Right renal pelvis (tissue), 4 donors: ENCODE measurements at regions not wholly inside any gene's neighbourhood (a gene's known extent, or its start where the extent isn't known, plus 50 kb on each side); places are given as distances from the start of the nearest gene placed in this dataset.
"Not testable (repeated sequence)": the region's sequence is repeated elsewhere in the genome, so short reads cannot be mapped to it uniquely, and the experiment has no call there.

Experiments used
- DNase-seq, 4 donors: peaks; one replicate each; pipeline ENCODE4 v3.0.0-alpha.2; 2013; ENCODE audit warnings: low read depth in 4 of 4, low spot score in 3 of 4, missing footprints in 1 of 4

DNA sequence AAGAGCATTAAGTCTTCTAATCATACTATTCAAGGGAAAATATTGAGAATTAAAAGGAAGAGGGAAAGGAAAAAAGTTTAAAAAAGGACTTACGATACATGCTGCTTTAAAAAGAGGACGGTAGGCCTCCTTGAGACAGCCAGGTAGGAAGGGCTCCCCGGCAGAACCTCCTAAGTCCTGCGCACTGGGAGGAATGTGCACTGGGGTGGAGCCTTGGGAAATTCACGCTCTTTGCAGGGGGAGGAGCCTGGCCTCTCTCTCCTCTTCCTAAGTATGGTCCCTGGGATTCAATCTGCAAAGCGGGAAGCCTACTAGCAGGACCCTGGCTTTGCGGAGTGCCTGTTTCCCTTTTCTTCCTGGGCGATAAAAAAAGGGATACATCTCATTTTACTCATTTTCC is 553.0 kb downstream of the RPS29 start:
- no peak for DNase-seq

GRCh38 chr14:49031710-49032109 is 554.5 kb downstream of the RPS29 start:
- DNase-seq, result not testable (repeated sequence)

DNA sequence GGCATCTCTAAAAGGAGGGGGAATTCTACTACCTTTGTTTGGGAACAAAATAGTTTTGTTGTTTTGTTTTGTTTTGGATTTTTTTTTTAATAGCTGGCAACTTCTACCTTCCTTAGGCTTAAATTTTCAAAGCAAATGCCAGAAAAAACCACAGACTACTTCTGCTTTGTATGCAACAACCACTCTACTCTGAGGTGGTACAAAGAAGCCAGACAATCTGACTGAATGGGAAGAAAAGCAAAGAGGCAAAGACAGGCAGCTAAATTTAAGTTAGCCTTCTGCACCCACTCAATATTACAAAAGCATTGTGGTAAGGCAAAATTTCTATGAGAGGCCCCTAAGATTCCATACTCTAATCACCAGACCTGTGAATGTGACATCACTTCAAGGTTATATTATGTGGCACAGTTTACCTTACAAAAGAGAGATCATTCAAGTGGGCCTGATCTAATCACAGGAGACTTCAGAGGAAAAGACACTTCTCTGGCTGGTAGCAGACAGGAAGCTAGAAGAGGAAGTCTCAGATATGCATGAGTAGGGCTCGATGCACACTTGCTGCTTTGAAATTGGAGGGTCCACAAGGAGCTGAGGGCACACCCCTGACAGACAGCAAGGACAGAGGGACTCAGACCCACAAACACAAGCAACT is 566.6 kb downstream of the RPS29 start:
- DNase-seq, result no peak

- DNase-seq, result no peak
These were observed 568.7 kb downstream of the RPS29 start for GRCh38 chr14:49017447-49017846.

- DNase-seq, result no peak
These were observed 569.8 kb downstream of the RPS29 start for GRCh38 chr14:49016381-49016780.

DNA sequence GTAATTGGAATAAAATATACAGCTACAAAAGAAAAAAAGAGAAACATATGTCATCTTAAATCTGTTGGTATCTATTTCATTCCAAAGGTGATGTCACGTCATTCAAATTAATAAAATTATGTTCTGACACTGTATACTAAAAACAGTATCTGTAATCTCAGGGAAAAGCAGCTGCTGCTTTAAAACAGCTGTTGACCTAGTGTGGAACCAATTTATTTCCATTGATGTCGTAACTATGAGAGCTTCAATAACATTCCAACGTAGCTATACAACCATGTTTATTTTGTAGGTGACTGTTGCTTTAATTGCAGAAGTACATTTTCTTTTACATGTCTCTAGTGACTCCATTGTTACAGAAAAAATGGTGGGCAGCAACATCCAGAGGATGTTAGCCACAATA is 571.7 kb downstream of the RPS29 start:
- no peak for DNase-seq

- DNase-seq, result no peak
These were observed 577.8 kb downstream of the RPS29 start for GRCh38 chr14:49008363-49008762.

DNA sequence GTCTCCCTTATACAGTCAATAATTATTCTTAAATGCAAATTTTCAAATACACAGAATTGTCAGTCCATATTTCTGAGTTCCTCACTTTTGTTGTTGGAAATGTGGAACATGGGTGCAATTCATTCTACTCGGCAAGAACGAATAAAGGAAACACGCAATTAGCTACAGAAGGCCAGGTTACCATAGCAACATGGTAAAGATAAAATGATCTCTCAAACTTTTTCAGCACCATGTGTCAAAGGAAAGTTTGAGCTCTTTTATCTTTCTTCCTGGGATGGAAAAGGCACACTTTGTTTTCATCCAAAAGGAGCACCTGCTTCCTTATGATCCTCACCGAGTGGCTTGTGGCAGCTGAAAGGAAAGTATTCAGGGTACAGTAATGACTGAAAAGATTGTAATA is 595.0 kb downstream of the RPS29 start:
- no peak for DNase-seq

- DNase-seq, result no peak
These were observed 602.8 kb downstream of the RPS29 start for GRCh38 chr14:48983351-48983888.

DNA sequence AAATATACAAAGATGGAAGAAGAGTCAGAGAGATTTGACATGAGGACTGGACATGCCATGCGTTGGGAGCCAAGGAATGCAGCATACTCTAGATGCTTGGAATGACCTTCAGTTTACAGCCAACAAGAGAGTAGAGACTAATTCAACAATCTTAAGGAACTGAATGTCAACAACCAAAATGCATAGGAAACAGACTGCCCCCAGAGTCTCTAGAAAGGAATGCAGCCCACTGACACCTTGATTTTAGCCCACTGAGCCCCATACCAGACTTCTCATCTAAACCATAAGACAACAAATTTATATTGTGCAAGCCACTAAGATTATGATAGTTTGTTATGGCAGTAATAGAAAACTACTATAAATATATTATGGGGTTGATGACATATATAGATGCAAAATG is 611.2 kb downstream of the RPS29 start:
- no peak for DNase-seq

DNA sequence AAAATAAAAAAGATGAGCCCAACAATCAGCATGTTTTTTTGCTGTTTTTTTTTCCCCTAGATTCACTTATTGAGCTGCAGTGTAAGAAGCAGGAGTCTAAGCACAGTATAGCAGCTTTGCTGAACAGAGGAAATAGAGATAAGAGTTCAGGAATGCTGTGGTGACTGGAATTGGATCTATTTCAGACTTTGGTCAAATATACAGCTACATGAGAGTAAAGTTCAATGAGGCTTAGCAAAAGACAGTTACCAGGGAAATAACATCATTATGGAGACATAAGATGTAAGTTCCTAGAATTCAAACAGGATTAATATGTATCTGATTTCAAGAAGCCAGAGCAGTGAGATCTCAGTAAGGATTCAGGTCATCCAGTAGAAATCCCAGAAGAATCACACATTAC is 613.0 kb downstream of the RPS29 start:
- no peak for DNase-seq

GRCh38 chr14:48970943-48971342 is 615.2 kb downstream of the RPS29 start:
- no peak for DNase-seq

DNA sequence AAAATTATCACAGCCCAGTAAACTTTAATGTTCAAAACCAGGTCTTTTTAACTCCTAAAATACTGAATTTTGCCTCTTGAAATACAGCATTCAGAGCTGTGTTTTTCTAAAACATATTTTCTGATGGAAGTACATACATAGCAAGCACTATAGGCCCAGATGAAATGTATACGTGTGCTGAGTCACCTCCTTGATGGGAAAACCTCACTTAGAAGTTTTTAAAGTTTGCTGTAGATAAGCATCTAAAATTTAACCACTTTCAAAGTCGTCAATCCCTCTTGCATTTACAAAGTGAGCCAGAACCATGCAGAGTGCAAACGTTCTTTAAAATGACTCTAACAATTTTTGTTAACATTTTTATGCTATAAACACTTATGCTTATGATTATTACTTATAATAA is 618.8 kb downstream of the RPS29 start:
- DNase-seq, result no peak

DNA sequence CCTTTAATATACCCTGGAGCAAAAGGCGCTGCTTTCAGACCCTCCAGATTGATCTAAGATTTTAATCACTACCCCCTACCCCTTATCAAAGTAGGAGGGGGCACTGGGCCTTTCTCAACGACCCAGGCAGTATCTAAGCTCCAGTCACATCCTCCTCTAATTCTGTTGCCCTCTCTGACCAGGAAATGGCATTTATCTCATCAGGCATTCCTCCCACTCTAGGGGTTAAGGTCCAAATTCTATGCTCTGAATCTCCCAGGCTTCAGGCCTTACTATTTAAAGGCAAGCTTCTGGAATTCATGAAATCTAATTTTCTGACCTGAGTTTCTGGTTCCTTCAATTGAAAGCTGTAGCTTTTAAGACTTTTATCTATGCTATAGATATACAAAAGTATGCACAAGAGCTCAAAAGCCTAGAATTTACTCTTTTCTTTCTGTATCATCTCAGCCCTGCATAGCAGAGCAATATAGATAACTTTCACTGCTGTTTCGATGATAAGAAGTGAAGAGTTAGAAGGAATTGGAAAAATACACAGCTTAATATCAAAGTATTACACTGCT is 622.9 kb downstream of the RPS29 start:
- no peak for DNase-seq

GRCh38 chr14:48957486-48957885 is 628.7 kb downstream of the RPS29 start:
- no peak for DNase-seq

DNA sequence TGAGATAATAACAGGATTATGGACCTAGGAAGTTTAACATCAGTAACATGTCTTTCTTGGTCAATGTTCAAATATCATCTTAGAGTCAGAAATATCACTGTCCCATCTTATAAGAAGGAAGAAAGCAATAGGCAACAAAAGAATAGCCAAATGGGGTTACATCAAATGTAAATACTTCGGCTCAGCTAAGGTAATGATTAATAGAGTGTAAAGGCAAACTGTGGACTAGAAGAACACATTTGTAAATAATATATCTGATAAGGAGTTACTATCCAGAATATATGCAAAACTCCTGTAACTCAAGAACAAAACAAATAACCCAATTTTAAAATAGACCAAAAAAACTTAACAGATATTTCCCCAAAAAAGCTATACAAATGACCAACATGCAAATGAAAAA is 630.3 kb downstream of the RPS29 start:
- DNase-seq, result no peak

DNA sequence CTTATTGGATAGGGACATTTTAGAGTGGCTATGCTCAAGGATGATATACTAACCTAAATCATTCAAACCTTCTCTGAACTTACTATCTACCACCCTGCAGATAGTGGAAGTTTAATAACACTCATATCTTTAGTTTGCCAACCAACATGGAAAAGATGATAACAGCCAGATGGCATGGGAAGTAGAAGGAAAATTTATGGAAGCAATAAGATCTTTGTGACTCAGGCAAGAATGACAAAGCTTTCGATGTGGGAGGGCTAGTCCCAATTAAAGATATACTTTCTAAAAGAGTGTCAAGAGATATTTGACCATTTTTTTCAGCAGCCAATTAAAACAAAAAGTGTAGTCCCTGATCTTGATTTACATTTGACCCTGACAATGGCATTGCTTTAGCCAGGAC is 631.7 kb downstream of the RPS29 start:
- DNase-seq, result no peak

DNA sequence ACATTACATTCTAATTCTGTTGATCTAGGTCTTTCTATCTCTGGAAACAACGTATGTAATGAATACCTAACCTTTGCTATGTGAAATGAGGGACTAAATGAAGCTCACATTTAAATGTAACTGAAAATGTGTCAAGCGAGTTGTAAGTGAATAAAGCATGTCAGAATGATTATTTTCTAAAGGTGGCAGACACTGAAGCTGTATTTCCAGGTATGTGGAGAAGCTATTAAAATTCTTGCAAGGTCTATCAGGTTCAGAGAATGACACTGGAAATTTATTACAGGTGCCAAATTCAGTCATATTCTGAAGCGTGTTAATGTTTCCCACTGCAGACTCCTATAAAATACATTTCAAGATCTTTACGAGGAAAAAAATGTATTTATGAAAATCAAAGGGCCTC is 641.4 kb downstream of the RPS29 start:
- DNase-seq, result no peak

DNA sequence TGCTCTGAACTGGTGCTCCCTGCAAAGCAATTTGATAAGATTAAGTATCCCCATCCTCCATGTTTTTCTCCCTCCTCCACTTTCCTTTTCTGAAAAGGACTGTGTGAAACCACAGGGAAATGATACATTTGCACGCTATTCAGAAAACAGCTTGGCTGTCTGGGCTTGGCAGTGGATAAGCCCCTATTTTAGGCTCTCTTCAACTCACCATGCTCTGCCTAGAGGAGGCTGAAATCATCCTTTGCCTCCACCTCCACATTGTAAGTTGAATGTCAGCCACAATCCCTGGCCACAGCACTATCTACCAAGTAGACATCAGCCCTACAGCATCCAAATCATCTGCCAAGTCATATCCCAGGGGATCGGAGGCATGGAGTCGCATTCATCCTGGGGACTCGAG is 642.3 kb downstream of the RPS29 start:
- DNase-seq, result no peak

GRCh38 chr14:48937541-48938195 is 648.5 kb downstream of the RPS29 start:
- no peak for DNase-seq

GRCh38 chr14:48936849-48937248 is 649.3 kb downstream of the RPS29 start:
- no peak for DNase-seq

GRCh38 chr14:48936362-48936761 is 649.8 kb downstream of the RPS29 start:
- DNase-seq, result no peak
